Duodenal mucosa (tissue), 2 donors: ENCODE measurements at regions not wholly inside any gene's neighbourhood (a gene's known extent, or its start where the extent isn't known, plus 50 kb on each side); places are given as distances from the start of the nearest gene placed in this dataset.

Source experiments
- H3K27ac ChIP-seq: one replicate; pipeline ENCODE4 v1.7.0; 2013; ENCODE audit warnings: low read depth, low read length
- H3K27me3 ChIP-seq, 2 donors: one replicate each; pipeline ENCODE4 v1.7.0; 2013; ENCODE audit warnings: low read length in 2 of 2, control low read depth in 1 of 2; ENCODE audit not compliant: insufficient read depth in 2 of 2, control insufficient read depth in 1 of 2
- H3K36me3 ChIP-seq, 2 donors: one replicate each; pipeline ENCODE4 v1.7.0; 2013; ENCODE audit warnings: low read length in 2 of 2, control low read depth in 1 of 2; ENCODE audit not compliant: insufficient read depth in 2 of 2, control insufficient read depth in 1 of 2
- H3K4me1 ChIP-seq, 2 donors: one replicate each; pipeline ENCODE4 v1.7.0; 2013; ENCODE audit warnings: low read length in 2 of 2, control low read depth in 1 of 2; ENCODE audit not compliant: insufficient read depth in 2 of 2, control insufficient read depth in 1 of 2
- H3K4me3 ChIP-seq, 2 donors: one replicate each; pipeline ENCODE4 v1.7.0; 2013; ENCODE audit warnings: low read length in 2 of 2, low read depth in 1 of 2
- H3K9ac ChIP-seq, 2 donors: one replicate each; pipeline ENCODE4 v1.7.0; 2013; ENCODE audit warnings: low read length in 2 of 2, low read depth in 1 of 2
- H3K9me3 ChIP-seq, 2 donors: one replicate each; pipeline ENCODE4 v1.7.0; 2013; ENCODE audit warnings: low read length in 2 of 2, control low read depth in 1 of 2; ENCODE audit not compliant: control insufficient read depth in 1 of 2

DNA sequence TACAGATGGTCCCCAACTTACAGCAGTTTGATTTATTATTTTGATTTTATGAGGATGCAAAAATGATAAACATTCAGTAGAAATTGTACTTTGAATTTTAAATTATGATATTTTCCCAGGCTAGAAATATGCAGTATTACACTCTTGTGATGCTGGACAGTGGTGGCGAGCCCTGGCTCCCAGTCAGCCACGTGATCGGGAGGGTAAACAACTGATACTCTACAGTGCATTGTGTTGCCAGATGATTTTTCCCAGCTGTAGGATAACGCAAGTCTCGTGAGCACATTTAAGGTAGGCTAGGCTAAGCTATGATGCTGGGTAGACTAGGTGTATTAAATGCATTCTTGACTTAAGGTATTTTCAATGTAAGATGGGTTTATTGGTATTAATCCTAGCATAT lies 865.2 kb downstream of the SORCS3 start:
- Histone ChIP-seq H3K36me3 (no peaks in the 10 kb centered on the region), H3K9ac (no peak overlapping the region), H3K27ac (no peak overlapping the region), H3K4me1 (no peaks in the 10 kb centered on the region), H3K27me3 (no peaks in the 10 kb centered on the region), H3K4me3 (no peak overlapping the region), H3K9me3 (no peaks in the 10 kb centered on the region)

DNA sequence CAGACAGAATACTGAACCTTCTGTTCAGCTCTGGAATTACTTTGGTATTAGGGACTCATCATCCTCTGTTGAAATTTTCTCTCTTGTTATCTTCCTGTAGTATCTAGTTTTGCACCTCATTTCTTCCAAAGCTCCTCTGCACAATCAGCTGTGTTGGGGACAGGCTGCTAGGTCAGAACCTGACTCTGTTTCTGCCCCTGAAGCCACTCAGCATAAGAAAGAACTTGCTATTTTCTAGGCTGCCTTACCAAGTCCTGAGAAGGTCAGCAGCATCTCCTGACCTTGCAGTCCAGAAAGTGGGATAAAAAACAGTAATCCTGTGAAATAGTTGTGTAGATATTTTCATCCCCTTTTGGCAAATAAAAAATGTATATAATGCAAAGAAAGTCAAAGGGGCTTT lies 862.6 kb downstream of the SORCS3 start:
- Histone ChIP-seq H3K4me1 (no peaks in the 10 kb centered on the region), H3K27me3 (no peaks in the 10 kb centered on the region), H3K27ac (no peak overlapping the region), H3K9me3 (no peaks in the 10 kb centered on the region), H3K36me3 (no peaks in the 10 kb centered on the region), H3K9ac (no peak overlapping the region), H3K4me3 (no peak overlapping the region)

DNA sequence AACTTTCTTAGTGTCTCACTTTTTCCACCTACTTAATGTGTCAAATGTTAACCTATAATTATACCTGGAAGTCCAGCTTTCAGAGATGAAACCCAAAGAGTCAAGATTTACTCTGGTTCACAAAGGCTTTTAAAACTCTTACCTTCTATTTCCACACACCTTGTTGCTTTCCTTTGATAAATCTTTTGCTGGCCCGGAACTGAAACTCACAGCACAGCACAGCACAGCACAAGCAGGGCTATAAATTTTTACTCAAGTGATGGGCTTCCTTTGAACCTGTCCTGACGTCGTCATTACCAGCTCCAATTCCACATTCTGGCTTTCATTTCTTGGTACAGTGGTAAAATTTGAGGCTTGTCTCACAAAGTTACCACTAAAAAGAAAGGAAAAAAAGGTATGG lies 861.0 kb downstream of the SORCS3 start:
- no peak overlapping the region for H3K27ac ChIP-seq
- no peak overlapping the region for H3K9ac ChIP-seq
- H3K4me1 ChIP-seq: no peaks in the 10 kb centered on the region
- H3K36me3 ChIP-seq: no peaks in the 10 kb centered on the region
- no peaks in the 10 kb centered on the region for H3K27me3 ChIP-seq
- H3K4me3 ChIP-seq: no peak overlapping the region
- no peaks in the 10 kb centered on the region for H3K9me3 ChIP-seq

DNA sequence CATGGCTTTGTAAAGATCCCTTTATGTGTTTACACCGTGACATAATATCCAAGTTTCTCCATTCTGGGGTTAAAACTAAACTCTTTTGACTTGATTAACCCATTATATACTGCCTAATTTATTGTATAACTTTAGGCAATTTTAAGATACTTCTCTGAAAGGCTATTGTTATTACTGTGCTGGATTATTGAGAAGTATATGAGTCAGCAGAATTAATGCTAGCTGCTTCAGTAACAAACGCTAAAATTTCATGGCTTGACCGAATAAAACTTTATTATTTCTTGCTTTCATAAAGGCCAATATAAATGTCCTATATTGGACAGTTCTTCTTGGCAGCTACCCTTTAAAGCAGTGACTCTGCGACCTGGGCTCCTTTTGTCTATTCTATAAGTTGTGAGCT lies 853.9 kb downstream of the SORCS3 start:
- no peaks in the 10 kb centered on the region for H3K27me3 ChIP-seq
- H3K4me1 ChIP-seq: no peaks in the 10 kb centered on the region
- H3K9ac ChIP-seq: no peak overlapping the region
- no peaks in the 10 kb centered on the region for H3K36me3 ChIP-seq
- H3K9me3 ChIP-seq: no peaks in the 10 kb centered on the region
- H3K27ac ChIP-seq: no peak overlapping the region
- no peak overlapping the region for H3K4me3 ChIP-seq

DNA sequence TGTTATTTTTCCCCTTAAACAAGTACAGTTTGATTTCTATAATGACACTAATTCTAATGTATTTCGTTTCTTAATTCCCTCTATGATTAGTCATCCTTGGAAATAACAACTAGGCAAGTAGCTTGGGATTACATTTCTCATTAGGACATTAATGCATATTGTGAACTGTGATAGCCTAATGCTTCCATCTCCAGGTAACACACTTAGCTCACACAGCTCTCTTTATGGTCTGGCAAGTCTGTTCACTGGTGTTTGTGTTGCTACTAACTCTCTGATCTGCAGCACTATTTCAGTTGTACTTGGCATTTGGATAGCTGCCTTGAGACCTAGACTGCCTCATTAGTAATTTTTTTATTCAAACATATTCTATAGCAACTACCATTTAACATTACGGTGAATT lies 853.2 kb downstream of the SORCS3 start:
- H3K9me3 ChIP-seq: no peaks in the 10 kb centered on the region
- H3K4me1 ChIP-seq: no peaks in the 10 kb centered on the region
- H3K36me3 ChIP-seq: no peaks in the 10 kb centered on the region
- H3K4me3 ChIP-seq: no peak overlapping the region
- no peak overlapping the region for H3K9ac ChIP-seq
- no peaks in the 10 kb centered on the region for H3K27me3 ChIP-seq
- no peak overlapping the region for H3K27ac ChIP-seq

DNA sequence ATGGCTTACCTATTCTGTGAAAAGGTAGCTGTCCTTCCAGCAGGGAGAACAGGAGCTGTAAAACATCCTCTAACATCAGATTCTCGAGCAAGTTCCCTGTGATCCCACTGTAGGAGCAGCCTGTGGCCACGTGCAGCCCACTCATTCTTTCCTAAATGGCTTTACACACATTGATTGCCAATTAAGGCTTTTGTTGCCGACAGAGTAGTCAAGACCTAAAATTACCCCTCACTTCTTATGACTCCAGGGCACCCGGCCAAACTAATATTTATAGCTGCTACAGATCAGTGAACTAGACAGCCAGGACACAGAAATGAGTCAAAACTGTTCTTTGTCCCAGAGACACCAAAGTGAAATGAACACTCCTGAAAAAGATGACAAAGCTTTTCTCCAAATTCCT lies 832.1 kb downstream of the SORCS3 start:
- Histone ChIP-seq H3K36me3 (no peaks in the 10 kb centered on the region), H3K4me3 (no peak overlapping the region), H3K9ac (no peak overlapping the region), H3K27ac (no peak overlapping the region), H3K9me3 (no peaks in the 10 kb centered on the region), H3K27me3 (no peaks in the 10 kb centered on the region), H3K4me1 (no peaks in the 10 kb centered on the region)

DNA sequence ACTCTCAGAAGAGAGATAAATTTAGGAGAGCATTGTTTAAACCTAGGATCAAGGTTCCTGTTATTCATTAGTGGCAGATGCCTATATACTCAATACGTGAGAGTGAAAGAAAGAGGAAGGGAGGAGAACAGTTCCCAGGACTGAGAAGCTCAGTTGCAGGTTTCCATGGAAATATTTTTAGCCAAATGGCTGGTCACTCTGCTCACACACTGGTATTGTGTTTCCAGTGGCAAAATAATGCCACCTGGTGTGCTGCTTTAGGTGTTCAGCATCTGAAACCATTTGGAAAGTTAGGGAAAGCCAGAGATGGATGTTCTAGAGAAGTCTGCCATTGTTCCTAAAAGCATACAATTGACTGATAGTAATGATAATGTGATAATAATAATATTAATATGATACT lies 827.7 kb downstream of the SORCS3 start:
- no peak overlapping the region for H3K9ac ChIP-seq
- no peaks in the 10 kb centered on the region for H3K36me3 ChIP-seq
- no peak overlapping the region for H3K4me3 ChIP-seq
- H3K9me3 ChIP-seq: no peaks in the 10 kb centered on the region
- no peak overlapping the region for H3K27ac ChIP-seq
- no peaks in the 10 kb centered on the region for H3K27me3 ChIP-seq
- no peaks in the 10 kb centered on the region for H3K4me1 ChIP-seq

DNA sequence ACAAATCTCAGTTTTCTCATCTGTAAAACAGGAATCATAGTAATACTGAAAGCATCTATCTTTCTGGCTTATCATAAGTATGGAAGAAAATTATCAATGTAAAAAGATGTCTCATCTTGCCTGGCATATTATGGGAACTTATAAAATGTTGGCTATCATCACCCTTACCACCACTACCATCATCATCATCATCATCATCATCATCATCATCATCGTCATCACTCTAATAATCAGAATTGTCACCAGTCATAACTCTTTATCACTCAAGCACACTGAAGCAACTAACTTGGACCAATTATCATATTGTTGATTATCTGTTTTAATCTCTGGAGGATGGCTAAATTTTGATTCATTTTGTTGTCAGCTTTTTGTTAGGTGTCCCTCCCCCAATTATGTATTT lies 825.4 kb downstream of the SORCS3 start:
- Histone ChIP-seq H3K9ac (no peak overlapping the region), H3K27ac (no peak overlapping the region), H3K9me3 (peaks cover 0 to 3% of the 10 kb centered on the region in 2 donors), H3K4me1 (no peaks in the 10 kb centered on the region), H3K36me3 (no peaks in the 10 kb centered on the region), H3K4me3 (no peak overlapping the region), H3K27me3 (no peaks in the 10 kb centered on the region)

DNA sequence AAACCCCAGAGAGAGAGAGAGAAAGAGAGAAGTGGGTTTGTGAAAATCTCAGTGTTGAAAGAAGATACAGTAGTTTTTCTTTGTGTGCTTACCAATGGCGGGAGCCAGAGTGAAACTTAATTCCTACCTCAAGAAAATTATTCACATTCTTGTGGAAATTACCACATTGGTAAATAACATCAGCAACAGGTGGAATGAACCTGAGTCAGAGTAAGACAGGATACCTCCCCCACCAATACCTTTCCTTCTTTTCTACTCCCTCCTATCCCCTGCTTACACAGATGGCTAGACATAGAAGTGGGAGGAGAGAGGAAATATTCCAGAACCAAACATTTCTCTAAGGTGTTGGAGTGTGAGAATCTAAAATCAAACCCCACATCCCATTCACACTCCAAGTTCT lies 793.9 kb downstream of the SORCS3 start:
- Histone ChIP-seq H3K27ac (no peak overlapping the region), H3K36me3 (no peaks in the 10 kb centered on the region), H3K9me3 (no peaks in the 10 kb centered on the region), H3K4me3 (no peak overlapping the region), H3K9ac (no peak overlapping the region), H3K4me1 (no peaks in the 10 kb centered on the region), H3K27me3 (no peaks in the 10 kb centered on the region)

DNA sequence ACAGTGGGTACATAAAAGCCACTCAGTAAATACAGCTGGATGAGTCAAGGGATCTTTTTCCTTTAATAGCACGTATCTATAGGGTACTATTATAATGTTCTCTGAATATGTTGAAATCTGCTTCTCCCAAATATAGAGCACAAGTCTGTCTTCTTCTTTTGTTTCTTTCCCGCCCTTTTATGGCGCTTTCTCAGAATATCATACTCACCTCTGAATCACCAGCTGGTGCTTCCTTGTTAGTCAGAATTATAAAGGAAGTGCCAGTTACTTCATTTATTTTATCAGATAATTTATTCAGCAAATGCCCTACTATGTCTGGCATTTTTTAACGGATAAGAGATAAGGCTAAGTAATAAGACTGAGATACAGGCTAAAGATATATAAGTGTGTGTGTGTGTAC lies 772.9 kb downstream of the SORCS3 start:
- H3K27me3 ChIP-seq: no peaks in the 10 kb centered on the region
- no peak overlapping the region for H3K27ac ChIP-seq
- H3K4me3 ChIP-seq: no peak overlapping the region
- no peaks in the 10 kb centered on the region for H3K9me3 ChIP-seq
- H3K4me1 ChIP-seq: no peaks in the 10 kb centered on the region
- no peaks in the 10 kb centered on the region for H3K36me3 ChIP-seq
- no peak overlapping the region for H3K9ac ChIP-seq

DNA sequence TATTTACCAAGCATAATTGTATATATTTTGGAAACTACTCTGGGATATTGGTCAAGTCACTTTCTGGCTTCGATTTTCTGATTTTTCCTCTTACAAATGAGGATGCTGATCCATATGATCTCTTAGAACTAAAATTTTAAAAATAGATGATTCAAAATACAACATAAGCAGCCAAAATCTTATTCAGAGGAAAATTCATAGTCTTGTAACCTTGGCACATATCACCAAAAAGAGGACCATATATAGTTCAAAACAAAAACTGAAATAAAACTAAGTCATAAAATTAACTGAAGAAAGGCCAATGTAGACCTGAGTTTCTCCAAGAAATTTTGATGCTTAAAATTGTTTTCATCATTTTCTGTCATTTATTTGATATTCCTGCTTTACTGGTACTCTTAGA lies 768.3 kb downstream of the SORCS3 start:
- H3K4me1 ChIP-seq: no peaks in the 10 kb centered on the region
- no peak overlapping the region for H3K4me3 ChIP-seq
- no peak overlapping the region for H3K9ac ChIP-seq
- no peaks in the 10 kb centered on the region for H3K27me3 ChIP-seq
- H3K36me3 ChIP-seq: no peaks in the 10 kb centered on the region
- H3K9me3 ChIP-seq: no peaks in the 10 kb centered on the region
- H3K27ac ChIP-seq: no peak overlapping the region
